Fibroblast of lung (primary cell): ENCODE measurements at regions not wholly inside any gene's neighbourhood (a gene's known extent, or its start where the extent isn't known, plus 50 kb on each side); places are given as distances from the start of the nearest gene placed in this dataset.

Experiments used
- DNase-seq, 2 donors: peaks; one replicate each; pipeline versions ENCODE4 v3.0.0 to v3.0.0-alpha.2; 2010; ENCODE audit warnings: low read depth in 2 of 2
- H2AFZ ChIP-seq: 2 replicates; pipeline ENCODE4 v1.5.1; 2012; ENCODE audit warnings: low read length, control low read depth, inconsistent platforms
- H3K27ac ChIP-seq: 2 replicates; pipeline ENCODE4 v1.5.1; 2011; ENCODE audit warnings: low read length, control low read depth; ENCODE audit not compliant: insufficient read depth
- H3K27me3 ChIP-seq: 2 replicates; pipeline ENCODE4 v1.5.1; 2011; ENCODE audit warnings: mild to moderate bottlenecking, low read length; ENCODE audit not compliant: control insufficient read depth, insufficient read depth
- H3K36me3 ChIP-seq: 2 replicates; pipeline ENCODE4 v1.5.1; 2011; ENCODE audit warnings: low read length; ENCODE audit not compliant: control insufficient read depth, insufficient read depth
- H3K4me1 ChIP-seq: 2 replicates; pipeline ENCODE4 v1.5.1; 2011; ENCODE audit warnings: low read length; ENCODE audit not compliant: control insufficient read depth, insufficient read depth; ENCODE audit errors: extremely low read depth
- H3K4me2 ChIP-seq: 2 replicates; pipeline ENCODE4 v1.5.1; 2011; ENCODE audit warnings: low read length, control low read depth; ENCODE audit not compliant: insufficient read depth; ENCODE audit errors: extremely low read depth
- H3K4me3 ChIP-seq, 4 experiments: fragments of 200-600 bp in 1 of 4; sonication (generic) in 1 of 4; replicated peaks in 1 of 4; 2 replicates each; pipeline ENCODE4 v1.5.1; 2011 to 2016; ENCODE audit warnings: low read length in 4 of 4, low read depth in 3 of 4, mild to moderate bottlenecking in 3 of 4, control low read depth in 2 of 4, inconsistent platforms in 1 of 4, mixed read lengths in 1 of 4; ENCODE audit not compliant: insufficient read depth in 1 of 4; ENCODE audit errors: control extremely low read depth in 1 of 4
- H3K79me2 ChIP-seq: 2 replicates; pipeline ENCODE4 v1.5.1; 2012; ENCODE audit warnings: mild to moderate bottlenecking, low read length, inconsistent platforms; ENCODE audit not compliant: control insufficient read depth, insufficient read depth
- H3K9ac ChIP-seq: 2 replicates; pipeline ENCODE4 v1.5.1; 2011; ENCODE audit warnings: mild to moderate bottlenecking, low read length, control low read depth; ENCODE audit not compliant: insufficient read depth
- H3K9me3 ChIP-seq: 2 replicates; pipeline ENCODE4 v1.5.1; 2012; ENCODE audit warnings: low read depth, low read length; ENCODE audit not compliant: control insufficient read depth, insufficient read depth
- H4K20me1 ChIP-seq: 2 replicates; pipeline ENCODE4 v1.5.1; 2011; ENCODE audit warnings: low read length; ENCODE audit not compliant: control insufficient read depth, insufficient read depth; ENCODE audit errors: extremely low read depth
- CTCF ChIP-seq, 2 donors: IDR thresholded peaks in 1 of 2; conservative IDR thresholded peaks in 1 of 2; 1 replicate in 1 of 2; 2 replicates in 1 of 2; pipeline ENCODE4 v1.5.1; 2011 to 2012; ENCODE audit warnings: low read length in 2 of 2, control low read depth in 1 of 2, inconsistent platforms in 1 of 2, low read depth in 1 of 2, mild to moderate bottlenecking in 1 of 2
- EZH2 ChIP-seq: IDR thresholded peaks from 2 replicates; pipeline ENCODE4 v1.5.1; 2012; ENCODE audit warnings: low read length, control low read depth, mild to moderate bottlenecking; ENCODE audit errors: missing control alignments

GRCh38 chr9:23307731-23308513, 518.1 kb downstream of the ELAVL2 start:
- no peak overlapping the region for H2AFZ ChIP-seq
- H3K9me3 ChIP-seq, result no peaks in the 10 kb centered on the region
- no peaks in the 10 kb centered on the region for H3K4me1 ChIP-seq
- no peaks in the 10 kb centered on the region for H3K27me3 ChIP-seq
- no peak overlapping the region for H3K4me3 ChIP-seq
- H3K79me2 ChIP-seq, result no peaks in the 10 kb centered on the region
- no peak overlapping the region for H3K9ac ChIP-seq
- no peak overlapping the region for H3K4me2 ChIP-seq
- TF ChIP-seq EZH2, result no peak
- TF ChIP-seq CTCF (conservative IDR thresholded peaks at IDR 0.05 in 1 of 2, IDR thresholded peaks at IDR 0.05 in 1 of 2; ENCODE audit: low read depth in 1 of 2, low read length in 2 of 2), result no peak
- DNase-seq, result no peak
- no peak overlapping the region for H3K27ac ChIP-seq
- no peaks in the 10 kb centered on the region for H3K36me3 ChIP-seq
- H4K20me1 ChIP-seq, result no peaks in the 10 kb centered on the region

- H3K4me2 ChIP-seq, result no peak overlapping the region
- no peak overlapping the region for H3K9ac ChIP-seq
- no peak overlapping the region for H3K4me3 ChIP-seq
- no peaks in the 10 kb centered on the region for H4K20me1 ChIP-seq
- no peaks in the 10 kb centered on the region for H3K4me1 ChIP-seq
- H2AFZ ChIP-seq, result no peak overlapping the region
- no peaks in the 10 kb centered on the region for H3K9me3 ChIP-seq
- H3K27ac ChIP-seq, result no peak overlapping the region
- no peak for DNase-seq
- TF ChIP-seq CTCF (conservative IDR thresholded peaks at IDR 0.05 in 1 of 2, IDR thresholded peaks at IDR 0.05 in 1 of 2; ENCODE audit: low read depth in 1 of 2, low read length in 2 of 2) (no peak), EZH2 (no peak)
- no peaks in the 10 kb centered on the region for H3K27me3 ChIP-seq
- H3K36me3 ChIP-seq, result no peaks in the 10 kb centered on the region
- H3K79me2 ChIP-seq, result no peaks in the 10 kb centered on the region
Measured at GRCh38 chr9:23309800-23310199, 516.2 kb downstream of the ELAVL2 start.

- H3K9me3 ChIP-seq, result no peaks in the 10 kb centered on the region
Measured at GRCh38 chr9:23314247-23314646, 511.8 kb downstream of the ELAVL2 start.

More at GRCh38 chr9:23314247-23314646, 511.8 kb downstream of the ELAVL2 start:
- Histone ChIP-seq H3K79me2 (no peaks in the 10 kb centered on the region), H3K36me3 (no peaks in the 10 kb centered on the region), H4K20me1 (no peaks in the 10 kb centered on the region), H3K4me3 (no peak overlapping the region), H3K27ac (no peak overlapping the region), H3K27me3 (no peaks in the 10 kb centered on the region), H3K4me1 (no peaks in the 10 kb centered on the region), H3K4me2 (no peak overlapping the region), H3K9ac (no peak overlapping the region), H2AFZ (no peak overlapping the region)
- no peak for DNase-seq
- TF ChIP-seq EZH2 (no peak), CTCF (conservative IDR thresholded peaks at IDR 0.05 in 1 of 2, IDR thresholded peaks at IDR 0.05 in 1 of 2; ENCODE audit: low read depth in 1 of 2, low read length in 2 of 2) (no peak)
